ENCODE measurements at regions not wholly inside any gene's neighbourhood (a gene's known extent, or its start where the extent isn't known, plus 50 kb on each side); places are given as distances from the start of the nearest gene placed in this dataset.

- TF ChIP-seq CTCF (IDR thresholded peaks at IDR 0.05; ENCODE audit: low read depth, low read length, poor library complexity, severe bottlenecking) (no peak), EZH2phosphoT487 (IDR thresholded peaks at IDR 0.05; ENCODE audit: borderline replicate concordance, low read length) (no peak)
Measured at GRCh38 chr6:11387707-11388430, 149.7 kb upstream of the TMEM170B start.
